ENCODE measurements at regions not wholly inside any gene's neighbourhood (a gene's known extent, or its start where the extent isn't known, plus 50 kb on each side); places are given as distances from the start of the nearest gene placed in this dataset.
"Not testable (repeated sequence)": the region's sequence is repeated elsewhere in the genome, so short reads cannot be mapped to it uniquely, and the experiment has no call there.

DNA sequence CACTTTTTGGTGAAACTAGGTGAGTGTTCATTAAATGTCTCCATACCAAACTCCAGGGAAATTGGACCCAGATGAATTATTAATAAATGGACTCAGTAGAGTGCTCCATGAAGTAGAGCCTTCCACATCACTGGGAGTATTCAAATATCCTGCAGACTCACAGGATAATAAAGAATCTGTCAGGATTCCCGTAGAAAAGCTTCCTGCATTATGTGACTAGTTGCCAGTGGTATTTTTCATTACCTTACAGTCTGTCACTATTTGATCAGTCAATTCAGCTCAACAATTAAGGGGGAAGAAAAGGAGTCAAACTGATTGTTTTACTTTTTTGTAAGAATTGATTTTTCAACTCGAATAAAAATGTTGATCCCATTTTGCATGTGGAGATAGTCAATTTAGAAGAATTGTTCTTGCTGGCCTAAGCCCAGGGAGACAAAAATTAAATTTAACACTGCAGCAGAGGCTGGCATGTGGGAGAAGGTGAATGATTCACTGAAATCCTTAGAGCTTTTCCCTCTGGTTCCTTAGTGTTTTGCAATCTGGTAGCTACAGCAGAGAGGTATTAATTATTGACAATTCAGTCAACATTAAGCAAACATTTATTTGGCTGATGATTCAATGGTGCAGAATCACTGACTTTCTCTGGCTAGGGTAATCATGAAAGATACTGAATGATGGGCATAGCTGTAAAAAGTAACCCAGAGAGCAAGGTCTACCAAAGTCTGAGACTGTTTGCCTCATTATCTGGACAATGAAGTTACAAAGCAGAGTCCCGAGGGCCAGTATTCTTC lies 442.4 kb downstream of the CD83 start:
- peak overlapping the region; percentile 15 for H3K27ac ChIP-seq
- DNase-seq (ENCODE audit: low spot score), result peak; percentile 50
- H3K4me3 ChIP-seq, result no peak overlapping the region
- no peaks in the 10 kb centered on the region for H3K4me1 ChIP-seq (ENCODE audit: insufficient read depth)
- no peak overlapping the region for H2AFZ ChIP-seq
- H3K27me3 ChIP-seq, result no peaks in the 10 kb centered on the region
- no peaks in the 10 kb centered on the region for H3K9me2 ChIP-seq (replicated peaks; ENCODE audit: insufficient read depth)
- no peaks in the 10 kb centered on the region for H3K79me2 ChIP-seq
- no peaks in the 10 kb centered on the region for H3K36me3 ChIP-seq (replicated peaks; ENCODE audit: insufficient read depth, low read depth)
- H3K4me2 ChIP-seq, result no peak overlapping the region
- TF ChIP-seq EZH2phosphoT487 (IDR thresholded peaks at IDR 0.05; ENCODE audit: low read depth, severe bottlenecking, unreplicated experiment) (no peak), EZH2 (IDR thresholded peaks at IDR 0.05; ENCODE audit: borderline replicate concordance) (no peak)
- TF ChIP-seq, protein P1, sequence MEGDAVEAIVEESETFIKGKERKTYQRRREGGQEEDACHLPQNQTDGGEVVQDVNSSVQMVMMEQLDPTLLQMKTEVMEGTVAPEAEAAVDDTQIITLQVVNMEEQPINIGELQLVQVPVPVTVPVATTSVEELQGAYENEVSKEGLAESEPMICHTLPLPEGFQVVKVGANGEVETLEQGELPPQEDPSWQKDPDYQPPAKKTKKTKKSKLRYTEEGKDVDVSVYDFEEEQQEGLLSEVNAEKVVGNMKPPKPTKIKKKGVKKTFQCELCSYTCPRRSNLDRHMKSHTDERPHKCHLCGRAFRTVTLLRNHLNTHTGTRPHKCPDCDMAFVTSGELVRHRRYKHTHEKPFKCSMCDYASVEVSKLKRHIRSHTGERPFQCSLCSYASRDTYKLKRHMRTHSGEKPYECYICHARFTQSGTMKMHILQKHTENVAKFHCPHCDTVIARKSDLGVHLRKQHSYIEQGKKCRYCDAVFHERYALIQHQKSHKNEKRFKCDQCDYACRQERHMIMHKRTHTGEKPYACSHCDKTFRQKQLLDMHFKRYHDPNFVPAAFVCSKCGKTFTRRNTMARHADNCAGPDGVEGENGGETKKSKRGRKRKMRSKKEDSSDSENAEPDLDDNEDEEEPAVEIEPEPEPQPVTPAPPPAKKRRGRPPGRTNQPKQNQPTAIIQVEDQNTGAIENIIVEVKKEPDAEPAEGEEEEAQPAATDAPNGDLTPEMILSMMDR (IDR thresholded peaks at IDR 0.05; ENCODE audit: poor library complexity), result no peak
- H4K20me1 ChIP-seq (ENCODE audit: insufficient read depth, poor library complexity, severe bottlenecking), result no peaks in the 10 kb centered on the region
- WGBS (ENCODE audit: low lambda C conversion rate, missing lambda C conversion rate), result 69% methylated on average over 3 of the region's 3 CpGs
- no peaks in the 10 kb centered on the region for H3K9me3 ChIP-seq (ENCODE audit: low read depth)

DNA sequence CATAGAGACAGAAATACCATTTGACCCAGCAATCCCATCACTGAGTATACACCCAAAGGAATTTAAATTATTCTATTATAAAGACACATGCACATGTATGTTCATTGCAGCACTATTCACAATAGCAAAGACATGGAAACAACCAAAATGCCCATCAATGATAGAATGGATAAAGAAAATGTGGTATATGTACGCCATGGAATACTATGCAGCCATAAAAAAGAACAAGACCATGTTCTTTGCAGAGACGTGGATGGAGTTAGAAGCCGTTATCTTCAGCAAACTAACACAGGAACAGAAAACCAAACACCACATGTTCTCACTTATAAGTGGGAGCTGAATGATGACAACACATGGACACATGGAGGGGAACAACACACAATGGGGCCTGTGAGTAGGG lies 444.0 kb downstream of the CD83 start:
- not testable (repeated sequence) for H3K4me3 ChIP-seq; H3K4me1 ChIP-seq (ENCODE audit: insufficient read depth); H4K20me1 ChIP-seq (ENCODE audit: insufficient read depth, poor library complexity, severe bottlenecking); DNase-seq (ENCODE audit: low spot score); H3K9me2 ChIP-seq (replicated peaks; ENCODE audit: insufficient read depth); H3K36me3 ChIP-seq (replicated peaks; ENCODE audit: insufficient read depth, low read depth); H3K9me3 ChIP-seq (ENCODE audit: low read depth); H3K79me2 ChIP-seq; H3K4me2 ChIP-seq; H3K27me3 ChIP-seq; H3K27ac ChIP-seq; H2AFZ ChIP-seq
- WGBS (ENCODE audit: low lambda C conversion rate, missing lambda C conversion rate), result 85% methylated on average over 3 of the region's 3 CpGs

DNA sequence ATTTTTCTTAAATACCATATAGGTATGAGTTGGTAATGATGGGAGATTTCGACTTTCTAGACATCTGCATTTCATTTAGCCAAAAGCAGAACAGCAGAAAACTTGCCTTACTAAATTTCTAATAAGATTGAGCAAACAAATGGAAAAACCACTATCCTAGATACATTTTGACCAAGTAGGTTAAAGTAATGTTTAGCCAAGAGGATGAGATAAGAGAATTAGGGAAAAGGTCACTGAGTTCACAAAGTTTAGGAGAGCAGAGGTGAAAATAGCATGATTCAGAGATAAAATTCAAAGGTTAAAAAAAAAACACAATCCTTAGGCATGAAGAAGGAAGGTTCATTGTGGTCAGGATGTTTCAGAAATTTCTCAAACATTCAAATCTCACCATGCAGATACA lies 450.3 kb downstream of the CD83 start:
- H3K79me2 ChIP-seq, result no peaks in the 10 kb centered on the region
- TF ChIP-seq EZH2phosphoT487 (IDR thresholded peaks at IDR 0.05; ENCODE audit: low read depth, severe bottlenecking, unreplicated experiment) (no peak), EZH2 (IDR thresholded peaks at IDR 0.05; ENCODE audit: borderline replicate concordance) (no peak)
- TF ChIP-seq, protein P1 (IDR thresholded peaks at IDR 0.05; ENCODE audit: poor library complexity), result no peak
- no peaks in the 10 kb centered on the region for H3K9me2 ChIP-seq (replicated peaks; ENCODE audit: insufficient read depth)

DNA sequence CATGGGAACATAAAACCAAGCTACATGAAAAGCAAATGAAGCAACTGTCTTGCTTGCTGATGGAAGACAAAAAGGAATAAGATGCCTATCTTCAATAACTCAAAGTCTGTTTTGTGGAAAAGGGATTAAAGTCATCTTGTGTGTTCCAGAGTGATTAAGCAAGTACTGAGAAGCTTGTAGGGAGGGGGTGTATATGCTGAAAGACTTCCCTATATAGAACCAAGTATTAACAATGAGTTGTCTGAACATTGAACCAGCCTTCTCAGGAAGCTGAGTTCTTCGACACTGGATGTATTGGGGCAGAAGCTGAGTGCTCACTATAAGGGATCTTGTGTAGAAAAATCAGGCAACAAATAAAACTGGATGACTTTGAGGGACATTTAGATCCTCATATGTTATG lies 451.8 kb downstream of the CD83 start:
- Histone ChIP-seq H3K4me2 (no peak overlapping the region), H3K36me3 (replicated peaks; ENCODE audit: insufficient read depth, low read depth) (no peaks in the 10 kb centered on the region), H3K4me3 (no peak overlapping the region), H3K27me3 (no peaks in the 10 kb centered on the region), H3K79me2 (no peaks in the 10 kb centered on the region), H3K9me2 (replicated peaks; ENCODE audit: insufficient read depth) (no peaks in the 10 kb centered on the region), H4K20me1 (ENCODE audit: insufficient read depth, poor library complexity, severe bottlenecking) (no peaks in the 10 kb centered on the region), H3K4me1 (ENCODE audit: insufficient read depth) (no peaks in the 10 kb centered on the region), H2AFZ (no peak overlapping the region), H3K9me3 (ENCODE audit: low read depth) (no peaks in the 10 kb centered on the region), H3K27ac (no peak overlapping the region)
- DNase-seq (ENCODE audit: low spot score), result no peak
- TF ChIP-seq EZH2 (IDR thresholded peaks at IDR 0.05; ENCODE audit: borderline replicate concordance), result no peak
- TF ChIP-seq EZH2phosphoT487 (IDR thresholded peaks at IDR 0.05; ENCODE audit: low read depth, severe bottlenecking, unreplicated experiment), result no peak
- TF ChIP-seq, protein P1 (IDR thresholded peaks at IDR 0.05; ENCODE audit: poor library complexity), result no peak
- WGBS (ENCODE audit: low lambda C conversion rate, missing lambda C conversion rate), result 97% methylated on average over 1 of the region's 1 CpG

More for the DNA sequence above, 450.3 kb downstream of the CD83 start:
- Histone ChIP-seq H3K4me3 (no peak overlapping the region), H3K27me3 (no peaks in the 10 kb centered on the region), H3K36me3 (replicated peaks; ENCODE audit: insufficient read depth, low read depth) (no peaks in the 10 kb centered on the region), H3K4me1 (ENCODE audit: insufficient read depth) (no peaks in the 10 kb centered on the region), H2AFZ (no peak overlapping the region), H3K9me3 (ENCODE audit: low read depth) (no peaks in the 10 kb centered on the region), H3K4me2 (no peak overlapping the region), H3K27ac (no peak overlapping the region), H4K20me1 (ENCODE audit: insufficient read depth, poor library complexity, severe bottlenecking) (no peaks in the 10 kb centered on the region)
- no peak for DNase-seq (ENCODE audit: low spot score)
- WGBS (ENCODE audit: low lambda C conversion rate, missing lambda C conversion rate), result 52% methylated on average over 1 of the region's 1 CpG

DNA sequence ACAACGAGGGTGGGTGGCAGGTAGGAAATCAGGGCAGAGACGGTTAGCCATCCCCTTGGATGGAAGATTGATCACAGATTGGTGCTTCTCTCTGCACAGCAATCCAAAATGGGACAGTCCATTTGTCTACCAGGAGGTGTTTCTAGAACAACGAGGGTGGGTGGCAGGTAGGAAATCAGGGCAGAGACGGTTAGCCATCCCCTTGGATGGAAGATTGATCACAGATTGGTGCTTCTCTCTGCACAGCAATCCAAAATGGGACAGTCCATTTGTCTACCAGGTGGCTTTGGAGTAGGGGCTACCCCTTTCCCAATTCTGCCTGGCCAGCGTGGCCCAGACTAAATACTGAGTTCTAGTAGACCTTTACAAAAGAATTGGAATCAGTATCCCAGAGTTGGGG lies 452.3 kb downstream of the CD83 start:
- H3K4me3 ChIP-seq; H3K4me2 ChIP-seq; H3K27me3 ChIP-seq; H3K4me1 ChIP-seq (ENCODE audit: insufficient read depth); H3K9me2 ChIP-seq (replicated peaks; ENCODE audit: insufficient read depth); H3K79me2 ChIP-seq; H3K9me3 ChIP-seq (ENCODE audit: low read depth); DNase-seq (ENCODE audit: low spot score); H3K27ac ChIP-seq; H4K20me1 ChIP-seq (ENCODE audit: insufficient read depth, poor library complexity, severe bottlenecking); H2AFZ ChIP-seq; H3K36me3 ChIP-seq (replicated peaks; ENCODE audit: insufficient read depth, low read depth): not testable (repeated sequence)
- 95% methylated on average over 5 of the region's 5 CpGs for WGBS (ENCODE audit: low lambda C conversion rate, missing lambda C conversion rate)
